ENCODE measurements at regions not wholly inside any gene's neighbourhood (a gene's known extent, or its start where the extent isn't known, plus 50 kb on each side); places are given as distances from the start of the nearest gene placed in this dataset.

GRCh38 chr16:6558661-6559060 is 774.0 kb upstream of the RBFOX1 start:
- DNase-seq = no peak

GRCh38 chr16:6558126-6558525 is 774.5 kb upstream of the RBFOX1 start:
- DNase-seq = no peak

- DNase-seq = no peak
These were observed 775.2 kb upstream of the RBFOX1 start for GRCh38 chr16:6557353-6558023.

DNA sequence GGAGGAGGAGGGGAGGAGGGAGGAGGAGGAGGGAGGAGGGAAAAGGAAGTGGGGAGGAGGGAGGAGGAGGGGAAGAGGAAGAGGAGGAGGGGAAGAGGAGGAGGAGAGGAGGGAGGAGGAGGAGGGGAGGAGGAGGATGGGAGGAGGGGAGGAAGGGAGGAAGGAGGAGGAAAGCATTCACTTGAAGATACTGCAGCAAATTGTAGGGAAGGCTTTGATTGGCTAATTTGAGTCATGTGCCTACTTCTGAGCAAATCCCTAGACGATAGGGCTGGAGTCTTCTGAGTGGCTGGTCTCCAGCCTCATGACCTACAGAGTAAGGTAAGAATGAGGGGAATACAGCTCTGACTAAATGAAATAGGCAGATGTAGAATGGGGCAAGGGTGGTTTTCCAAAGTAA is 783.2 kb upstream of the RBFOX1 start:
- DNase-seq = no peak

DNA sequence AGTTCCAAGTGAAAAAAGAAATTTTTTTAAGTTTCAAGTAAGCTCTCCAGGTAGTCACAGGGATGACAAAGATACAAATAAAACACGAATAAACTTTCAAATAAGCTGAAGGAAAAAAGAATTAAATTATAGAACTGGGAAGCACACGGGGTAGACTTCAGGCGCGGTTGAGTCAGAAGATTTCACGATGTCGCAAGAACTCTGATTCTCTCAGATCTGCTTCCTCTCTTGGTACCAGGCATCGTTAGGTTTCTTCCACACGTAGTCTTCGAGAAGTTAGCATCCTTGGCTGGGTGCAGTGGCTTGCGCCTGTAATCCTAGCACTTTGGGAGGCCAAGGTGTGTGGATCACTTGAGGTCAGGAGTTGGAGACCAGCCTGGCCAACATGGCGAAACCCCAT is 784.1 kb upstream of the RBFOX1 start:
- DNase-seq = no peak

DNA sequence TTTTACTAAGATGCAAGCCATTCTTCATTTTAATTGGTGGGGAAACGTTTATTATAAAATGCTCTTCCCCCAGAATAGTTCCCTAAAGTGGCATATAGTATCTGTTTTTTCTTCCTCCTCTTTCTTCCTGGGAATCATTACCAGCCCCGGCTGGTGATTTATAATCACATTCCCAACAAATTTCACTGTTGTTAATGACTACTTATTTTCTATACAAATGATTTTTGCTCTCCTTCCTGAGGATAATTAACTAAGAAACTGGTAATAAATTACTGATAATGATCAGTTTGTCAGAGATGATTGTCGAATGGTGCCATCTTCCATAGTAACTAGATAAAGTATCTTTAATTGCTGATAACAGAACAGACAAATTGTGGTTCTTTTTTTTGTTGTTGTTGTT is 785.5 kb upstream of the RBFOX1 start:
- DNase-seq = no peak

DNA sequence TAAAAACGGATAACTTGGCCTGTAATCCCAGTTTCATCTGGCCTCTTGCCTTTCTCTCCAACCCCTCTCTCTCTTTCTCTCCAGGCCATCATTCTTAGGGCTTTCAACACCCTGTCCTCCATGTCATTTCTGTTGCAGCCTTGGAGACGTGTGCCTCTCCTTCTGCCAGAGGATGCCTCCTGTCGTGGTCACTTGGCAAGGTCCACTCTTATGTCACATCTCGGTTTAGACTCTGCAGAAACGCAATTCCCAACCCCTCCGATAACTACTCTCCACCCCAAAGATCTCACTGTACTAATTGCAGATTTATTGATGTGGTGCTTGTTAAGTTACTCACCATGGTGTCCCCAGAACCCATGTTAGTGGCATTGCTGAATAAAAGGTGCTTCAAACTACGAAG is 787.3 kb upstream of the RBFOX1 start:
- DNase-seq = no peak

- no peak for DNase-seq
These were observed 791.4 kb upstream of the RBFOX1 start for GRCh38 chr16:6541267-6541666.

DNA sequence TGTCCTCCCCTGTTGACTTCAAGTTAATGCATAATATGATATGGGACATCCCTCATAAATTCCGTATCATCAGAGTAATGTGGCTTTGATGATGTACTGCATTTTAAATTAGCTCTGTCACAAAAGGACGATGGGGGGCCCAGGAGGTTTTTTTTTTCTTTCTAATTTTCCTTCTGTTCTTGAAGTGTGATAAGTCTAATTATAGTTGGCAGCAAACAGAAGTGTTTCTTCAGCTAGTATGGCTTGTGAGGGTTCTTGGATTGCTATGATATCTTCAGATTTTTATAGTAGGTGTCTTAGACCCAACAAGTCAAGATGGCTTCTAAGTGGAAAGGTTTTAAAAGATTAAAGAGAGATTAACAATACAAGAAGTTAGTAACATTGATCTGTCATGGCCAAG is 796.2 kb upstream of the RBFOX1 start:
- no peak for DNase-seq

GRCh38 chr16:6531067-6531466 is 801.6 kb upstream of the RBFOX1 start:
- no peak for DNase-seq

- no peak for DNase-seq
These were observed 804.4 kb upstream of the RBFOX1 start for GRCh38 chr16:6528217-6528616.

- DNase-seq = no peak
These were observed 805.0 kb upstream of the RBFOX1 start for GRCh38 chr16:6527646-6528045.

GRCh38 chr16:6524501-6524900 is 808.1 kb upstream of the RBFOX1 start:
- no peak for DNase-seq

DNA sequence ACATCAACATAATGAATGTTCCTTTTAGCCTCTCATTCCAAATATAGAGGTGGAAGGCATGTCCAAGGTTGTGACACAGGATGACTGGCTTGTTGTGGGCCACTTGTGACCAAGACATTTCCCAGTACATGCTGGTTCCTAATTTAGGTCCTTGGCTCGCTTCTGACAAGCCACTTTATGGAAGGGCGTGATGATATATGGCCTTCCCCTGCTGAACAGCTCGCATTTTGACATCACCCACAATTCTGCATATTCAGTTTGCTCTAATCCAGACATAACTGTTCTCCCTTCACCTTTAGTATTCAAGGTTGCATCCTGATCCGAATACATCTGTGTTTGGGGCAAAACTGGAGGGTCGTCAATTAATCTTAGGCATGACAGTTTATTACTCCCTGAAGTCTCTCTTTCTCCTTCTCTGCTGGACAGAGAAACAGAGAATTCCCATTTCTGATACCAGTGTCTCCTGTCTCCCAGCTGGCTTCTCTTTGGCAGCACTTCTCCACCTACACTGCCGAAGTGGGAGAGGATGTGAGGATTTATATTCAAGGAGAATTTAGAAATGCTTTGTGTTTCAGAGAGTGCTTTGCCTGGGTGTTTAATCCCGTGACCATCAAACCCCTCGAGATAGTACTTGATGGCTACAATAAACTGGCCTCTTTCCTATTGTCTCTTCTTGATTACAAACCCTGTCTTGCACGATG is 815.5 kb upstream of the RBFOX1 start:
- no peak for DNase-seq

- DNase-seq = no peak
These were observed 820.1 kb upstream of the RBFOX1 start for GRCh38 chr16:6512512-6512911.

- no peak for DNase-seq
These were observed 822.4 kb upstream of the RBFOX1 start for GRCh38 chr16:6510261-6510660.

DNA sequence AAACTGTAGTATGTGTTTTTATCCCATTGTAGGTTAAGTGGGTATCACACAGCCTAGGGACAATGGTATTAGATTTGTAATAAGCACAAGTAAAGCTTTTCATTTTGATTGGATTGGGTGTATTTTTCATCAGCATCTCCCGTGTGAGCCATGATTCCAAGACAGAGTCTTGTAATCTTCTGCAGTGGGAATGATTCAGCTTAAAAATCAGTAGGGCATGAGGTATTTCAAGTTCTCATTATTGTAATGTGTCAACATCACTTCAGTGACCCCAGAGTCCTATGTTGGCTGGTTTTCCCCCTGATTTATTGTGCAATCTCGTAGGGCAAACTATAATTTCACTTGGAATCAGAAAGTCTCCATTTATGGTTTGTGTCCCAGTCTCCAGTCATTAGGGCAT is 833.2 kb upstream of the RBFOX1 start:
- no peak for DNase-seq

- no peak for DNase-seq
These were observed 833.8 kb upstream of the RBFOX1 start for GRCh38 chr16:6498858-6499257.

DNA sequence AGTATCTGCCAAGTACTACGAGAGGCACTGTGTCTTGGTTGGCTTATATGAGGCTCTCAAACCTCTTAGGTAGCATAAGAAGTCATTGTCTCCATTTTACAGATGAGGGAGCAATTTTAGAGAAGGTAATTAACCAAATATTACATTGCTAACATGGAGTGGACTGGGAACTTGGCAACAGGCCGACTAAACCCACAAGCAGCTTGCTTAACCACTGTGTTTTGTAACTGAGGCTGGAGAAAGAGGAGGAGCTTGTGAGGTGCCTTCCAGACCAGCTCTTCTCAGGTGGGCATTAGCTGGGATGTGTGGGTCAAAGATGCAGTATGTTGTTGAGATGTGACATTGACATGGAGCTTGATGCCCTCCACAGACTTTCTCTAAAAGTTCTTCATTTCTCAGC is 835.6 kb upstream of the RBFOX1 start:
- no peak for DNase-seq

DNA sequence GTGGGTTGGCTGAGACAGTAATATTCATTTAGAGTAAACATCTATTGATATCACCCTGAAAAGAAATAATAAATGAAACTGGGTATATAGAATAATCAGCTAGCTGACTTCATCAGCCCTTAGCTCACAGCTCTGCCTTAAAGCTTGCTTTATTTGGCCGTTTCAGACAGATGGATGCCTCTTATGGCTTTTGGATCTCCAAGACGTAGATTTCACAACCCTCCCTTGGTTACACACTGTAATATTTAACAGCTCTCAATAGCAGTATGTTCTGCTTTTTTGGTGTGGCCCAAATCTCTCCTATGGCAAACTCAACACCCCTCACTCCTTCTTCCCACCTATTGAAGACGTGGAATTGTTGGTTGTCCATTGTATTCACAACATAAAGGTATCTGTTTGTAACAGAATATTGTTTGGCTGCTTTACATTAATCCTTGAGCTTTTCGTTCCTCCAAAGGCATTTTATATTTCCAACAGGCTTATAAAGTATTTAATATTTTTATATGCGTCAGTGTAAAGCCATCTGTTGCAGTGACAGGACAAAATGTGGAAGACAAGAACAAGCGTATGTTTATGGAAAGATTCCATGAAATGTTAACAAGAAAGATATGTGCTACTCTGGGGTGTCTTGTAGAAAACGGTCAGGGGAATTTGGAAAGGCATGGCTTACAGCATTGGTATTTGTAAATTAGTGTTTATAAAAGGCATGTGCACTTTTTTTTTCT is 837.0 kb upstream of the RBFOX1 start:
- DNase-seq = no peak

- no peak for DNase-seq
These were observed 837.9 kb upstream of the RBFOX1 start for GRCh38 chr16:6494716-6495115.

DNA sequence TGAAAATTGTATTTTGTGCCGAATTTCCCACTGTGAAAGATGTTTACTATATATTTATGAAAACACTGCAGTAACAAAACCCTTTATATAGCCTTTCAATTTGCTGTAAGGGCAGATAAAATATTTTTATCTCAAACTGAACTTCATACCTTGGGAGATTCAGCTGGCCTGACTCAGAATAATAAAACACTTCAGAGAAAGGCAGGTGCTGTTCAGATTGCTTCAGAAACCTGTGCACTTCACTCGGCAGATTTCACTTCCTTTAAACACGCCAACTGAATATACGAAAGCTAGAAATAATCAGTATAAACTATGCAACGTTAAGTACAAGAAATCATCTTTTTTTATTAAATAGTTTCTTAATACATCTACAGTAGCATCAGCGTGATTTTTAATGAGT is 839.1 kb upstream of the RBFOX1 start:
- no peak for DNase-seq

GRCh38 chr16:6492742-6493141 is 839.9 kb upstream of the RBFOX1 start:
- no peak for DNase-seq

- DNase-seq = no peak
These were observed 847.7 kb upstream of the RBFOX1 start for GRCh38 chr16:6484935-6485334.
